Astrocyte (in vitro differentiated cells and primary cell): ENCODE measurements at regions not wholly inside any gene's neighbourhood (a gene's known extent, or its start where the extent isn't known, plus 50 kb on each side); places are given as distances from the start of the nearest gene placed in this dataset.

Source experiments
- CTCF ChIP-seq: IDR thresholded peaks from 2 replicates; pipeline ENCODE4 v1.5.1; 2011; ENCODE audit warnings: low read depth, mild to moderate bottlenecking, inconsistent platforms, low read length, moderate library complexity; ENCODE audit not compliant: insufficient read depth
- EZH2 ChIP-seq: IDR thresholded peaks from 2 replicates; pipeline ENCODE4 v1.6.1; 2012; ENCODE audit warnings: mild to moderate bottlenecking, low read length, inconsistent platforms; ENCODE audit not compliant: insufficient read depth

DNA sequence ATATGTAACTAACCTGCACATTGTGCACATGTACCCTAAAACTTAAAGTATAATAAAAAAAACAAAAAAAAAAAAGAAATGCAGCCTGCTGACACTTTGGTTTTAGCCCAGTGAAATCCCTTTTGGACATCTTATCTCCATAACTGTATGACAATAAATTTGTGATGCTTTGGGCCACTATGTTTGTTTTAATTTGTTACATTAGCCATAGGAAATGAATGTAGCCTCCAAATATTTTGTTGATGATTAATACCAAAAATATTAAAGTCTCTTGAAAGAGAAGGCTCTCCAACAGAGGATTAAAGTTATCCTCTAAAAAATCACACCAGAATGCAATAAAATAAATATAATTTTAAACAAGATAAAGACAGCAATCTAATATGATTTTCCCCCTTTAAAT lies 852.7 kb upstream of the SLIT2 start:
- TF ChIP-seq CTCF (no peak), EZH2 (no peak)
